Loucy (cell line): ENCODE measurements at regions not wholly inside any gene's neighbourhood (a gene's known extent, or its start where the extent isn't known, plus 50 kb on each side); places are given as distances from the start of the nearest gene placed in this dataset.

Experiments
- EZH2phosphoT487 ChIP-seq: fragments of 200-600 bp; IDR thresholded peaks from 2 replicates; pipeline ENCODE4 v1.6.1; 2018; ENCODE audit warnings: antibody characterized with exemption, mild to moderate bottlenecking, moderate library complexity, borderline replicate concordance
- TF ChIP-seq, protein P1 (sequence below): fragments of 200-600 bp; sonication (generic); conservative IDR thresholded peaks from 2 replicates; pipeline ENCODE4 v1.5.1; 2014; ENCODE audit warnings: mild to moderate bottlenecking, antibody characterized with exemption, low read length

DNA sequence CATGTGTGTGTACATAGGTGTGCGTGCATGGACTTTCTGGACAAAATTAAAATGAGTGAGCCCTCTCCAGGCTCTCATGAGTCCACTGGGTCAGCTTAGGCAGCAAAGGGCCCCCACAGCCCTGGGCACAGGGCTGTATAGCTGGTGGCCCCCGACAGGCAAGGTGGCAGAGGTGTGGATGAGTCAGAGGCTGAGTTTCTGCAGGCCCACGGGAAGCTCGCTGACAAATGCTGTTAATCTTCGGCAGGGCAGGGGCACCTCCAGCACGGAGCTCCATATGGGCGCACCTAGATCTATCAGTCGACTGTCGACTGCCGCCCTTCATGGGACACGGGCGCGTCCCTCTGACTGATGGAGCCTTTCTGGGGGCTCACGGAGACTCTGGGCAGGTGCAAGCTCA lies 181.1 kb downstream of the URI1 start:
- TF ChIP-seq, protein P1, sequence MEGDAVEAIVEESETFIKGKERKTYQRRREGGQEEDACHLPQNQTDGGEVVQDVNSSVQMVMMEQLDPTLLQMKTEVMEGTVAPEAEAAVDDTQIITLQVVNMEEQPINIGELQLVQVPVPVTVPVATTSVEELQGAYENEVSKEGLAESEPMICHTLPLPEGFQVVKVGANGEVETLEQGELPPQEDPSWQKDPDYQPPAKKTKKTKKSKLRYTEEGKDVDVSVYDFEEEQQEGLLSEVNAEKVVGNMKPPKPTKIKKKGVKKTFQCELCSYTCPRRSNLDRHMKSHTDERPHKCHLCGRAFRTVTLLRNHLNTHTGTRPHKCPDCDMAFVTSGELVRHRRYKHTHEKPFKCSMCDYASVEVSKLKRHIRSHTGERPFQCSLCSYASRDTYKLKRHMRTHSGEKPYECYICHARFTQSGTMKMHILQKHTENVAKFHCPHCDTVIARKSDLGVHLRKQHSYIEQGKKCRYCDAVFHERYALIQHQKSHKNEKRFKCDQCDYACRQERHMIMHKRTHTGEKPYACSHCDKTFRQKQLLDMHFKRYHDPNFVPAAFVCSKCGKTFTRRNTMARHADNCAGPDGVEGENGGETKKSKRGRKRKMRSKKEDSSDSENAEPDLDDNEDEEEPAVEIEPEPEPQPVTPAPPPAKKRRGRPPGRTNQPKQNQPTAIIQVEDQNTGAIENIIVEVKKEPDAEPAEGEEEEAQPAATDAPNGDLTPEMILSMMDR = no peak
- TF ChIP-seq EZH2phosphoT487 = no peak
